Effector memory CD8-positive, alpha-beta T cell (primary cell): ENCODE measurements at regions not wholly inside any gene's neighbourhood (a gene's known extent, or its start where the extent isn't known, plus 50 kb on each side); places are given as distances from the start of the nearest gene placed in this dataset.

Experiments
- ATAC-seq: fragments of 150-1000 bp; cut with Tn5 transposase; replicated peaks from 2 replicates; pipeline ENCODE4 v1.10.0; 2021; ENCODE audit warnings: mild to moderate bottlenecking, moderate library complexity
- DNase-seq, 3 experiments: peaks; one replicate each; pipeline ENCODE4 v3.0.0; 2021
- H3K27ac Mint-ChIP-seq, 2 donors: one replicate each; pipeline ENCODE4 v1.8.0; 2022; ENCODE audit warnings: mild to moderate bottlenecking in 2 of 2, mixed read lengths in 2 of 2, moderate library complexity in 2 of 2
- H3K27me3 Mint-ChIP-seq, 2 donors: one replicate each; pipeline ENCODE4 v1.8.0; 2022; ENCODE audit warnings: mixed read lengths in 2 of 2
- H3K36me3 Mint-ChIP-seq: one replicate; pipeline ENCODE4 v1.8.0; 2022; ENCODE audit warnings: mild to moderate bottlenecking, moderate library complexity, mixed read lengths; ENCODE audit not compliant: insufficient read depth
- H3K4me1 Mint-ChIP-seq, 2 donors: one replicate each; pipeline ENCODE4 v1.8.0; 2022; ENCODE audit warnings: low read depth in 2 of 2, mixed read lengths in 2 of 2
- H3K4me3 Mint-ChIP-seq, 2 donors: one replicate each; pipeline ENCODE4 v1.8.0; 2022; ENCODE audit warnings: mild to moderate bottlenecking in 2 of 2, mixed read lengths in 2 of 2, moderate library complexity in 2 of 2
- H3K9me3 Mint-ChIP-seq, 2 donors: one replicate each; pipeline ENCODE4 v1.8.0; 2022; ENCODE audit warnings: mixed read lengths in 2 of 2

DNA sequence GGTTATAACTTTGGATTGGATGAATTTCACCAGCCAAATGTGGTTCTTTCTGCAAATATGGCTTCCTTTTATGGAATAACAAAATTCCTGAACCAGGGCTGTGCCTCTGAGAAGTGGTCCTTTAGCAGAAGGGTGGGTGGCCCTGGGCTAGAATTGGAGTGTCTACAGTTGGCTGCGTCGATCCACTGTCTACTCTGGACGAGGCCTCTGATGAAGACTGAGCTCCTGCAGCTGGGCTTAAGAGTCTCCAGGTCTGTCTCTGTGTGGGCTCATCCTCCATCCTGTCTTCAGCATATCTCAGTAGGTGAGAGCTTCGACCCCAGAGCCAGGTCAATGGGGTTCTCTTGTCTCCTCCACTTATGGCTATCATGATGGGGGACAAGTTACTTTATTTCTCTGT lies 166.3 kb upstream of the PMEPA1 start:
- no peak overlapping the region for H3K4me3 Mint-ChIP-seq
- DNase-seq (no peak), ATAC-seq (no peak)
- peaks cover 23 to 35% of the 10 kb centered on the region in 2 donors for H3K27me3 Mint-ChIP-seq
- H3K36me3 Mint-ChIP-seq: peaks cover 2% of the 10 kb centered on the region
- no peaks in the 10 kb centered on the region for H3K9me3 Mint-ChIP-seq
- H3K4me1 Mint-ChIP-seq: peaks cover 0 to 1% of the 10 kb centered on the region in 2 donors
- no peak overlapping the region for H3K27ac Mint-ChIP-seq

GRCh38 chr20:57874141-57874540 lies 164.3 kb upstream of the PMEPA1 start:
- no peak overlapping the region for H3K4me3 Mint-ChIP-seq
- peaks cover 2% of the 10 kb centered on the region for H3K36me3 Mint-ChIP-seq
- H3K9me3 Mint-ChIP-seq: no peaks in the 10 kb centered on the region
- peaks cover 0 to 5% of the 10 kb centered on the region in 2 donors for H3K4me1 Mint-ChIP-seq
- peaks cover 36 to 48% of the 10 kb centered on the region in 2 donors for H3K27me3 Mint-ChIP-seq
- H3K27ac Mint-ChIP-seq: no peak overlapping the region
- DNase-seq: no peak
- ATAC-seq: no peak

- no peak overlapping the region for H3K4me3 Mint-ChIP-seq
- no peak for ATAC-seq
- no peak overlapping the region for H3K27ac Mint-ChIP-seq
- H3K4me1 Mint-ChIP-seq: peaks cover 0 to 6% of the 10 kb centered on the region in 2 donors
- peaks cover 2% of the 10 kb centered on the region for H3K36me3 Mint-ChIP-seq
- no peak for DNase-seq
- H3K27me3 Mint-ChIP-seq: peaks cover 45 to 51% of the 10 kb centered on the region in 2 donors
- no peaks in the 10 kb centered on the region for H3K9me3 Mint-ChIP-seq
Measured at GRCh38 chr20:57872816-57873409, 163.1 kb upstream of the PMEPA1 start.

- H3K4me3 Mint-ChIP-seq: no peak overlapping the region
- no peak for ATAC-seq
- peaks cover 51 to 56% of the 10 kb centered on the region in 2 donors for H3K27me3 Mint-ChIP-seq
- DNase-seq: no peak
- H3K4me1 Mint-ChIP-seq: peaks cover 0 to 7% of the 10 kb centered on the region in 2 donors
- no peak overlapping the region for H3K27ac Mint-ChIP-seq
- H3K36me3 Mint-ChIP-seq: no peaks in the 10 kb centered on the region
- no peaks in the 10 kb centered on the region for H3K9me3 Mint-ChIP-seq
Measured at GRCh38 chr20:57871237-57871632, 161.4 kb upstream of the PMEPA1 start.

GRCh38 chr20:57870597-57871236 lies 160.9 kb upstream of the PMEPA1 start:
- Mint-ChIP-seq H3K27ac (no peak overlapping the region), H3K9me3 (no peaks in the 10 kb centered on the region), H3K27me3 (peaks cover 56 to 61% of the 10 kb centered on the region in 2 donors), H3K4me1 (peaks cover under 1 to 8% of the 10 kb centered on the region in 2 donors), H3K4me3 (no peak overlapping the region), H3K36me3 (no peaks in the 10 kb centered on the region)
- ATAC-seq: no peak
- no peak for DNase-seq

DNA sequence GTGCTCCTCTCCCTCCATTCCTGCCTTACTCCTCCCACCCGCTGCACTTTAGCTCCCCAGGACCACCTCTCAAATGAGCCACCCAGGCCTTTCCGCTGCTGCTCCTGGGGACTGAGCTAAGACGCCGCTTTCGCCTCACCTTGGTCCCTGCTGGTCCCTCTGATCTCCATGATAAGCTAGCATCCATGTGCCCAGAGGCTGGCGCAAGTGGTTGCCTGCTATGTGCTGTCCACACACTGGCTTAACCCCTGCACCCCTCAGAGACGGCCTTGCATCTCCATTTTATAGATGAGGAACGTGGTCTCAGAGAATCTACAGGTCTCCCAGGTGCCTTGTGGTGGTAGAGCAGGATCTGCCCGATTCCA lies 160.1 kb upstream of the PMEPA1 start:
- Mint-ChIP-seq H3K27ac (no peak overlapping the region), H3K4me3 (peak overlapping the region in 1 of 2 donors; percentile 10), H3K27me3 (peaks cover 64 to 69% of the 10 kb centered on the region in 2 donors), H3K9me3 (no peaks in the 10 kb centered on the region), H3K4me1 (peaks cover 8 to 12% of the 10 kb centered on the region in 2 donors), H3K36me3 (no peaks in the 10 kb centered on the region)
- ATAC-seq (no peak), DNase-seq (no peak)

DNA sequence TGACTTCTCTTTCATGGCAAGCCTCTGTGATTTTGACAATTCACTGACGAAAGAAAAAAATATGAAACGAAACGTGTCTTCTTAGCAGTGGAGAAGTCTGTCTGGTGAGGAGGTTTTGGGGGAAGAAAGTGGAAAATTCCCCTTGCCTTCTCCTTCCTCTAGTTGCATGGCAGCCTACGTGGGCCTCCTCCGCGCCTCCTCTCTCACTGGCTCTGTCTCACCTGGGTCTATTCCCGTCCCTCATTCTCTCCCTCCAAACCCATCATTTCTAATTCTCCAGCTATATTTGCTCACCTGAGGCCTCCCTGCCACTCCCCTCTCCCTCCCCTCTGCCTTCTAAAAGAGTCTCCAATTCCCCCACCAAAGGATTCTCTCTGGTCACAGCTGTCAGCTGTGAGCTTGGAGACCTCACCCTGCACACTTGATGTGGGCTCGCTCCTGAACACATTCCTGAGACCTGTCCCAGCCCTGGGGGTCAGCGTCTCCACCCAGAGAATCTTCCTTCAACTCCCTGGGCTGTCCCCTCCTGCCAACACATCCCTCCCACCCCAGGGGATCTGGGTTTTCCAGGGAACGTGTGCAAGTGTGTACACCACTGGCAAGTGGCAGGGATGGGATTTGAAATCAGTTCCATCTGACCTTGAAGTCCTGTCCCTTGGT lies 159.6 kb upstream of the PMEPA1 start:
- H3K4me3 Mint-ChIP-seq: no peak overlapping the region
- H3K27ac Mint-ChIP-seq: no peak overlapping the region
- DNase-seq: no peak
- H3K9me3 Mint-ChIP-seq: no peaks in the 10 kb centered on the region
- H3K27me3 Mint-ChIP-seq: peaks cover 69 to 70% of the 10 kb centered on the region in 2 donors
- peaks cover 10 to 12% of the 10 kb centered on the region in 2 donors for H3K4me1 Mint-ChIP-seq
- no peaks in the 10 kb centered on the region for H3K36me3 Mint-ChIP-seq
- ATAC-seq: no peak

- ATAC-seq (no peak), DNase-seq (no peak)
- Mint-ChIP-seq H3K4me1 (peaks cover 10 to 12% of the 10 kb centered on the region in 2 donors), H3K4me3 (no peak overlapping the region), H3K36me3 (no peaks in the 10 kb centered on the region), H3K27me3 (peaks cover 70 to 73% of the 10 kb centered on the region in 2 donors), H3K27ac (no peak overlapping the region), H3K9me3 (no peaks in the 10 kb centered on the region)
Measured at GRCh38 chr20:57868310-57868709, 158.5 kb upstream of the PMEPA1 start.

- H3K36me3 Mint-ChIP-seq: no peaks in the 10 kb centered on the region
- ATAC-seq (no peak), DNase-seq (no peak)
- H3K27me3 Mint-ChIP-seq: peaks cover 72 to 73% of the 10 kb centered on the region in 2 donors
- H3K4me1 Mint-ChIP-seq: peaks cover 10 to 12% of the 10 kb centered on the region in 2 donors
- no peak overlapping the region for H3K27ac Mint-ChIP-seq
- H3K4me3 Mint-ChIP-seq: no peak overlapping the region
- no peaks in the 10 kb centered on the region for H3K9me3 Mint-ChIP-seq
Measured at GRCh38 chr20:57867807-57868206, 158.0 kb upstream of the PMEPA1 start.

DNA sequence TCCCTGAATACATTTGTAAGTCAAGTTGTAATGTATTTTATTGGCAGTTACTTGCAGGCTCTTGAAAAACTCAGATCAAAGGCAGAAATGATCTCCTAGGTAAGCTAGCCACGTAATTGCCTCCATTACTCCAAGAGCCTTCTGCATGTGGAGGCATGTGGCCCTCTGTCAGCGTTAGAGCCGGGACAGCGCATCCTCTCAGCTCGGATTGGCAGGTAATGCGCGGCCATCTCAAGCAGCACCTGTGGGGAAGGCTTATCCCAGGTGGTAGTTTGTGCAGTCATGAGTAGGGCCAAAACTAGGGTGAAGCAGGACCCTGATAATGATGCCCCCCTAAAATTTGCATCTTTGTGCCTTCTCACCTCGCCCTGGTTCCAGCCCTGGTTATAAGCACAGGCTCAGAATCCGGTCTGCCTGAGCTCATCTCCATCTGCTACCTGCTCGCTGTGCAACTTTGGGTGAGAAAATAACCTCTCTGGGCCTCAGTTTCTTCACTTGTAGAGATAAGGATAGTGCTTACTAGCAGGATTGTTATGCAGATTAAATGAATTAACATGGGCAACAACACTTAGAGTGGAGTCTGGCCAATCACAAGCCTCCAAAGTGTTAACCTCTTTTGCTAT lies 157.5 kb upstream of the PMEPA1 start:
- H3K27ac Mint-ChIP-seq: no peak overlapping the region
- H3K4me1 Mint-ChIP-seq: peaks cover 10 to 12% of the 10 kb centered on the region in 2 donors
- no peak overlapping the region for H3K4me3 Mint-ChIP-seq

DNA sequence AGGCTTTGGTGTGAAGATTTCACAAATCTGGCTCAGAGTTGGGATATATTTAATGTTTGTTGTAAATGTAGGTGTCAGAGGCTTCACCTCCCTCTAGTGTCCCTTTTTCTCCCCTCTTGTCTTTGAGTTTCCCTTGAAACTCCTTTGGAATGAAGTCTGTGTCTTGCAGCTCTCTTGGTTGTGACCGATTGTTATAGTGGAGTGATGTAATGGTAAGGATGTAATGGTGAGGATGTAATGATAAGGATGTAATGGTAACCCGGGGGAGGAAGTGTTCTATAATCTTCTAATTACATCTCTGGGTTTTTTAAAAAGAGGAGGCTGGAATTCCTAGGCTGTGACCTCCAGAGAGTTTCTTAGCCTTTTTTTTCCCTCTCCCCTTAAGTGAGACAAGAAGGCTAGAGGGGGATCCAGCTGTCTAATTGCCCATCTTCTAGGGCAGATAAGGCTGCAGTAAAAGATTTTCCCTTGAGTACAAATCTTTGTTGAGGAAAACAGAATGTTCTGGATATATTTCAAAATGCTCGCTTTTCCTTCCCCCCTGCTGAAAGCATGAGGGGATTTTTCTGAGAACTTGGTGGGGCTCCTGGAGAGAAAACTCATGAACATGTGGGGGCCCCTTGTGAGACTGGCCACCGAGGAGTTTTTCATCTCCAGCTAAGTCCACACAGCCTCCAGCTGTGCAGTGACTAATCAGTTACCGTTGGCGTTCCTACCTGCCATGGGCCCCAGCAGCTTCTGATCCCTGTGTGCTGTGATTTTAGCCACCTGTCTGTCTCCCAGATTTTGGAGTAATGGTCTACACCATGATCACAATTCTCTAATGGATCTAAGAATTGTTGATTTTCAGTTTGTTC lies 156.7 kb upstream of the PMEPA1 start:
- Mint-ChIP-seq H3K27me3 (peaks cover 74 to 75% of the 10 kb centered on the region in 2 donors), H3K27ac (no peak overlapping the region), H3K4me3 (no peak overlapping the region)

More for the DNA sequence above, 157.5 kb upstream of the PMEPA1 start:
- H3K9me3 Mint-ChIP-seq: no peaks in the 10 kb centered on the region
- peaks cover 77% of the 10 kb centered on the region in 2 donors for H3K27me3 Mint-ChIP-seq
- DNase-seq: no peak
- no peaks in the 10 kb centered on the region for H3K36me3 Mint-ChIP-seq
- ATAC-seq: no peak

DNA sequence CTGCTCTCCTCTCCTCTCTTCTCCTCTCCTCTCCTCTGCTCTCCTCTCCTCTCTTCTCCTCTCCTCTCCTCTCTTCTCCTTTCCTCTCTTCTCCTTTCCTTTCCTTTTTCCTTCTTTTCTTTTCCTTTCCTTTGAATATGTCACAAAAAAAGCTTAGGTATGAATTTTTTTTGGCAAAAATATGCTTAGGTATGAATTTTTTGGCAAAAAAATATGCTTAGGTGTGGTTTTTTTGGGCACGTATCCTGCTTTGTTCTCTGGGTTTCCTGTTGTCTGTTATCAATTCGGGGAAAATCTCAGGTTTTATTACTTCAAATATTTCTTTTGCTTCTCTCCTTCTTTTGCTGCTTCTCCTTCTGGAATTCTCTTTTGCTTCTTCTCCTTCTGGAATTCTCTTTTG lies 155.5 kb upstream of the PMEPA1 start:
- Mint-ChIP-seq H3K27me3 (peaks cover 63 to 65% of the 10 kb centered on the region in 2 donors), H3K27ac (no peak overlapping the region), H3K36me3 (no peaks in the 10 kb centered on the region), H3K4me1 (peaks cover 10 to 12% of the 10 kb centered on the region in 2 donors), H3K4me3 (no peak overlapping the region), H3K9me3 (no peaks in the 10 kb centered on the region)
- DNase-seq: no peak
- ATAC-seq: no peak

More for the DNA sequence above, 156.7 kb upstream of the PMEPA1 start:
- H3K4me1 Mint-ChIP-seq: peaks cover 10 to 12% of the 10 kb centered on the region in 2 donors
- no peaks in the 10 kb centered on the region for H3K9me3 Mint-ChIP-seq
- ATAC-seq (no peak), DNase-seq (no peak)
- no peaks in the 10 kb centered on the region for H3K36me3 Mint-ChIP-seq

- no peak overlapping the region for H3K4me3 Mint-ChIP-seq
- H3K27me3 Mint-ChIP-seq: peaks cover 17 to 20% of the 10 kb centered on the region in 2 donors
- no peaks in the 10 kb centered on the region for H3K9me3 Mint-ChIP-seq
- ATAC-seq (no peak), DNase-seq (no peak)
- H3K27ac Mint-ChIP-seq: no peak overlapping the region
- H3K4me1 Mint-ChIP-seq: peaks cover 11 to 24% of the 10 kb centered on the region in 2 donors
- H3K36me3 Mint-ChIP-seq: no peaks in the 10 kb centered on the region
Measured at GRCh38 chr20:57860576-57860975, 150.8 kb upstream of the PMEPA1 start.
